NCI-H128 (cell line): ENCODE measurements at regions not wholly inside any gene's neighbourhood (a gene's known extent, or its start where the extent isn't known, plus 50 kb on each side); places are given as distances from the start of the nearest gene placed in this dataset.
"Not testable (repeated sequence)": the region's sequence is repeated elsewhere in the genome, so short reads cannot be mapped to it uniquely, and the experiment has no call there.

Experiments
- DNase-seq: peaks from one replicate; lab custom pipeline; 2025; ENCODE audit not compliant: unreplicated experiment; lab: John Stamatoyannopoulos, UW

DNA sequence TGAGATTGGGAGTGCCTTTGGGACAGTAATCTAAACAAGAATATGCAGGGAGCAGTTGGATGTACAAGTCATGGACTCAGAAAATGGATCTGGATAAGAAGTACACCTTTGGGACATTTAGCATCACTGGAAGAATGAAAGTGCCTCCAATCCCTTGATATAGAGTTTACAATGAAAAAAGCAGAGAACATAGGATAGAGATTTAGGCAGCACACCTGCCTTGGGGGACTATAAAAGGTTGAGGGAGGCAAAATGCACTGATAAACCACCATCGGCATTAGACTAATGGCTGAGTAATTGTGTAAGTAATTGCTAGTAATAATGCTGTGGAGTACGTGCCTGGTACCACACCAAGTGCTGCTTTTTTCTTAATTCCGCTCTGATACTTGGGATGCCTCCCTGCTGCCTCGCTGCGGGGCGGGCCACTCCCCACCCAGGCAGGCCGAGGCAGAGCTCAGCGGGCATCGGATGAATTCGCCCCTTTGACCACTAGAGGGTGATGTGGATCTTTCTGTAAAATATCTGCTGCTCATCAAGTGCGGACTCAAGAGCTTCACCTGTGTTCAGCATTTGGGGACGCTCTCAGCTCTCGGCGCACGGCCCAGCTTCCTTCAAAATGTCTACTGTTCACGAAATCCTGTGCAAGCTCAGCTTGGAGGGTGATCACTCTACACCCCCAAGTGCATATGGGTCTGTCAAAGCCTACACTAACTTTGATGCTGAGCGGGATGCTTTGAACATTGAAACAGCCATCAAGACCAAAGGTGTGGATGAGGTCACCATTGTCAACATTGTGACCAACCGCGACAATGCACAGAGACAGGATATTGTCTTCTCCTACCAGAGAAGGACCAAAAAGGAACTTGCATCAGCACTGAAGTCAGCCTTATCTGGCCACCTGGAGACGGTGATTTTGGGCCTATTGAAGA, 99.9 kb downstream of the ANKRD18B start:
- peak; percentile 65 for DNase-seq

DNA sequence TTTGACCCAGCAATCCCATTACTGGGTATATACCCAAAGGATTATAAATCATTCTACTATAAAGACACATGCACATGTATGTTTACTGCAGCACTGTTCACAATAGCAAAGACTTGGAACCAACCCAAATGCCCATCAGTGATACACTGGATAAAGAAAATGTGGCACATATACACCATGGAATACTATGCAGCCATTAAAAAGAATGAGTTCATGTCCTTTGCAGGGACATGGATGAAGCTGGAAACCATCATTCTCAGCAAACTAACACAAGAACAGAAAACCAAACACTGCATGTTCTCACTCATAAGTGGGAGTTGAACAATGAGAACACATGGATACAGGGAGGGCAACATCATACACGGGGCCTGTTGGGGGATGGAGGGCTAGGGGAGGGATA, 104.3 kb downstream of the ANKRD18B start:
- DNase-seq, result not testable (repeated sequence)

DNA sequence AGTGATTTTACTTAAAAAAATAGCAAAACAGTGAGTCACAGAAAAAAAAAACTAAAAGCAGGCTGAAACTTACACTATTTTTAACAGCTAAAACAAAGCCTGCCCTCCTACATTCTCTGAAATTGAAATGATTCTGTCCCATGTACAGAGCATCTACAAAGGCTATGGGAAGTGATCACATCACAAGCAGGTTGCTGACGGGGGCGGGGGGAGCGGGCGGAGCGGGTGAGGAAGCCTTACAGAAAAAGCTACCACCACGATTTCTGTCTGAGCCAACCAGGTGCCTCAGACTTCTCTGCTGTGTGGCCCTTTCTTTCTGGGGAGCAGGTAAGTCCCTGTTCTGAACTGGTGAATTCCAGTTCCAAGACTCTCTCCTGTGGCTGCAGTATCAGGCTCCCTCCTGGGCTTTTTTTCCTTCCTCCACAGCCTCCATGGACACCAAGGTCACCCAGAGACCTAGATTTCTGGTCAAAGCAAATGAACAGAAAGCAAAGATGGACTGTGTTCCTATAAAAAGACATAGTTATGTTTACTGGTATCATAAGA, 104.9 kb downstream of the ANKRD18B start:
- no peak for DNase-seq

DNA sequence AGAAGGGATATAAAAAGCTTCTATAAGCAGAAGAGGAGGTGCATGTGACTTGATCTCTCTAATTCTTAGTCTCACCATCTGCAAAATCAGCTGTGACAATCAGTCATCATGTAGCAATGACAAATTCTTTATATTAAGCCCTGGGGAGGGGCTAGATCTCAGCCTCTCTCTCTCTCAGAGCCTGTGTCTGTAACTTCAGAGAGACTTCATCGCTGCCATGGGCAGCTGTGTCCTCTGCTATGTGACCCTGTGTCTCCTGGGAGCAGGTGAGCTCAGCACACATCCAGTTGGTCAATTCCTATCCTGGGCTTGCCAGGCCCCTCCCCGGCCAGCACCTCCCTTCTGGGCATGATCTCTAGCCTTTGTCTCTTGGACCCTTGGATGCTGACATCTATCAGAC, 109.6 kb downstream of the ANKRD18B start:
- no peak for DNase-seq

DNA sequence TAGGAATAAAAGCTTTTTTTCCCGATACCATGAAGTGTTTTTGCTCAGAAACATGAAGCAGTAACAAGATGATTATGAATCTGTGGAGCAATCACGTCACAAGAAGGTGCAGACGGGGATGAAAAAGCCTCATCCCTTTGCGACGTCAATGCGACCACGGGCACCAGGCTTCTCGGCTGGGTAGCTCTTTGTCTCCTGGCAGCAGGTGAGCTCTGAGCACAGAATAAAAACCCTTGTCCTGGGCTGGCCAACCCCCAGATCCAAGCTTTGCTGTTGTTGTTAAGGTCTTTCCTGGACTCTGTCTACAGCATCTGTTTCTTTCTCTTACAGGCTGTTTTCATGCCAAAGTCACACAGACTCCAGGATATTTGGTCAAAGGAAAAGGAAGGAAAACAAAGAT, 113.8 kb downstream of the ANKRD18B start:
- DNase-seq, result peak; percentile 4

DNA sequence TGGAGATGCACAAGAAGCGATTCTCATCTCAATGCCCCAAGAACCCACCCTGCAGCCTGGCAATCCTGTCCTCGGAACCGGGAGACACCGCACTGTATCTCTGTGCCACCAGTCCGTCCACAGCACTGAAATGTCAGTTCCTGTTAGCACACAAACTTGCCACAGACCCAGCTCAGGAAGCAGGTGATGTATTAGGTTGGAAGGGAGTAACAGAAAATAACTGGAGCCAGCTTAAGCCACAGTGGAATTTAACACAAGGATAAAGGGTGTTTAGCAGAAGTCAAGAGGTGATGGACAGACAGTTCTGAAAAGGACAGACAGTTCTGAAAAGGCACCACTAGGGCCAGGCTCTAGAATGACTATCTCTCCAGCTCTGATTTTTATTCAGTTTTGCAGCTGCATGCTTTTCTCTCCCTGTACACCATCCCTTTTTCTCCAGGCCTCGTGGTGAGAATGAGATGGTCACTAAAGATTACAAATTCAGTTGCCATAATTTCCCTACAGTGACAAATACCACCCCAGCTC, 114.4 kb downstream of the ANKRD18B start:
- no peak for DNase-seq

DNA sequence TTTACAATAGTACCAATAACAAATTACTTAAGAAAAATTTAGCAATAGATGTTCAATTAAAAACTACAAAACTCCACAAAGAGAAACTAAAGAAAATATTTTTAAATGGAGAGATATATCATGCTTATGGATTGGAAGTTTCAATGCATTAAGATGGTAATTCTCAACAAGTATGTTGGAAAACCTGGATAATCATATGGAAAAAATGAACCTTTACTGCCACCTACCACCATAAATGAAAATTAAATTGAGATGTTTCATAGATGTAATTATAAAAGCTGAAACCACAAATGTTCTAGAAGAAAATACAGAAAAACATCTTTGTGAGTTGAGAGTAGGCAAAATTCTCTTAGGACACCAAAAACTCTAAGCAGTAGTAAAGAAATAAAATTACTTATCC, 121.7 kb downstream of the ANKRD18B start:
- no peak for DNase-seq

DNA sequence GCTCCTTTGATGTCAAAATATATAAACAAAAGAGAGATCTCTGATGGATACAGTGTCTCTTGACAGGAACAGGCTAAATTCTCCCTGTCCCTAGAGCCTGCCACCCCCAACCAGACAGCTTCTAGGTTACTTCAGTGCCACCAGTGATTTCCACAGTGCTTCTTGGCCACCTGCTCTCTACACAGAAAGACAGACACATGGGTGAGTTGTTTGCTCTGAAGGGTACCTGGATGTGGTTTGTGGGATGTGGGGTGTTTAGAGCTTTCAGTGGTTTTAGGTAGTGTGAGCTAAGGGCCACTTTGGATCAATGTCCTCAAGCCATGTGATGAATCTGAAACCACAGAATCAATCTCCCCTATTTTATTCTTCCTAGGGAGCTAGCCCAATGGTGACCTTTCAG, 125.4 kb downstream of the ANKRD18B start:
- DNase-seq, result no peak

DNA sequence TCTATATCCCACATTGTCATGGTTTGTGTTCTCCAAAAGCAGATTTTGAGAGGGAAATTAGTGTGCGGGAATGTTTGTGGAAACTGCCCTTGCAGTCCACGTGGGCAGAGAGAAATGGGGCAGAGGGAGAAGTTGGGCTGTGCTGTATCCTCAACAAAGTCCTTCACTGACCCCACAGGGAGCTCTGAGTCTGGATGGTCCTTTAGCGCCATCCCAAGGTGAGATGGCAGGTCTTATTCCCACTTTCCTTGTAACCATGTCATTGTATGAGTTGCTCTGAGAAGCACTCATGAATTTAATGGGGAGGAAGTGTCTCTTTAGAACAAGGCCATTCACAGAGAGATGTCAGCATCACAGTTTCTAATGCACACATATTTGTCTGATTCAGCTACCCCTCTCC, 127.1 kb downstream of the ANKRD18B start:
- DNase-seq, result no peak

DNA sequence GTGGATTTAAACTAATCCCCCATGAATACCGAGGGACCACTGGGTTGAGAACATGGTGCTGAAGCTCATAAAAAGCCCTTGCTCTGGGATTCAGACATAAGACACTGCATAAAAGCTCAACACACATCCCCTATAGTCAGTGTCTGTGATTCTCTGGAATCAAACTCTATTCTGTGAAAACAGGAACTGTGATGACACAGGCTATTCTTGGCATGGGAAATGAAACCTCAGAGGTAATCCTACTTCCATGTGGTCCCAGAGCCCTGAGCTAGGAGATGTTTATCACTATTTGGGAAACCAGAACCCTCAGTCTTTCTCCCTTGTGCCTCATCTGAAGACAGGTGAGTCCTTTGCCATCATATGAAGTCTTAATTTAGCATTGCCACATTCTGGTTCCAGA, 135.4 kb upstream of the PRSS3 start:
- DNase-seq, result no peak

DNA sequence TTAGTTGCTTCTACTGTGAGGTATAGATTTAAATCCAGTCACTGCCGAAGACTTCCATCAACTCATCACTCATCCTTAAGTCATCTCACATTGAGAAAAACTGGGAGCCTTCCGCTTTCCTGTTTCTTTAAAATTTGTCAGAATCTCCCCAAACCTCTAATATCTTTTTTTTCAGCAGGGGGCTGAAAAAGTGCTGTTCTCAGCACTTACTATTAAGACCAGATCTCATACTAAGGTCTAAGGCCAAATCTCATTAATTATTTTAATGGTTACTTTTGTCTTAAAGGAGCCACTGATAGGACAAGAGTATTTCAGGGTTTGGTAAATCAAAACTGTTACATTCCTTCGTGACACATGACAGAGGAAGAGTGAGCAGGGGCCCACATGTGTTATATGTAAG, 134.6 kb upstream of the PRSS3 start:
- DNase-seq, result no peak

DNA sequence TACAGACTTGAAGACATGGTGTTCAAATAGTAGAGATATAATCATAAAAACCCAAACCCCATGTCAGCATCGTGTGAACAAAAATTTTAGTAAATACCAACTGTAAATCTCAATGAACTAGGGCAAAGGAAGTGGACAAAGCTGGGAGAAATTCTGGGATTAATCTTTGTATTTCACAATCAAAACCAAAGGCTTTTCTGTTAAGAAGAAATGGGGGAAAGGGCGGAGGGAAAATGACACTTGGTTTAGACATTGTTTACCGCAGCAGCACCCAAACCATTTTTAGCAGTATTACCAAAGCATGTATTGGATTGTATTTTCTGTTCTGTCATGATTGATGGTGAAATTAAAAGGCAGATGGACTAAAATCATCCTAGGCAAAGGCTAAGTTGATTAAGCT, 134.2 kb upstream of the PRSS3 start:
- DNase-seq, result no peak

DNA sequence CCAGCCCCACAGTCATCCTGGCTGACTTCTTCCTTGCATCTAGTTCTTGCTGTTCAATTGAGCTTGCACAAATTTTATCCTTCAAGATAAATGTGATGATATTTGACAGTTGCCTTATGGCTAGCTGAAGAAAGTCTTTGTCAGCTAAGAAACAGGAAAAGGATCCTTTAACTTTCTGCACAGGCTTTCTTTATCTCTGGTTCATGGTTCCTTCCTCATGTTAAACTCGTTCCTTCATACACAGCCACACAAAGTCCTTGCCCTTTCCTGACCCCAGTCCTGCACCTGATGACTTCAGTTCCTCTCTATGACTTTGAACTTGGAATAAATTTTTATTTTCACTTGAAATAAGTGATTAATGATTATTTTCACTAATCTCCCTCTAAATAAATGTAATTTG, 132.5 kb upstream of the PRSS3 start:
- DNase-seq, result no peak

DNA sequence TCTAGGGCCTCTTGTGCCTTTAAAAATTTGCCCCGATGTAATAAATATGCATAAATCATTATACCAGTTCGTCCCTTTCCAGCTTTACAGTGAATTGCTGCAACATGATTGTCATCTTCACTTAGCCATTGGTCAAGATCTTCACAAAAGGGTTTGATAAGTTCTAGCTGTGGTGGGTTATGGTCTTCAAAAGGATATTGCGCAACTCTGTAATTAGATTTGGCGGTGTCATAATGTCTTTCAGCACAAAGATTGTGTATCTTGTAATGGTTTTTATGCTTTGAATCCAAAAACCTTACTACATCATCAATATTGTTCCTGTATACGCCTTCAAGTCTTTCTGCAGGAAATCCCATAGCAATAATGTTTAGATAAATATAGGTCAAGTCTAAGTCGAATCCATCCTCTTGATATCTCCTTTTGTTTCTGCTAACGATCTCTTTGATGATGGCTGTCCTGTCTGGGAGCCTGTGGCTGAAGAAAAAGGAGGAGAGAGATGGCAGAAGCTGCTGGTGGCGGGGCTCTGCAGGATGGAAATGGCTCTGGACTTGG, 119.1 kb upstream of the PRSS3 start:
- DNase-seq, result not testable (repeated sequence)

DNA sequence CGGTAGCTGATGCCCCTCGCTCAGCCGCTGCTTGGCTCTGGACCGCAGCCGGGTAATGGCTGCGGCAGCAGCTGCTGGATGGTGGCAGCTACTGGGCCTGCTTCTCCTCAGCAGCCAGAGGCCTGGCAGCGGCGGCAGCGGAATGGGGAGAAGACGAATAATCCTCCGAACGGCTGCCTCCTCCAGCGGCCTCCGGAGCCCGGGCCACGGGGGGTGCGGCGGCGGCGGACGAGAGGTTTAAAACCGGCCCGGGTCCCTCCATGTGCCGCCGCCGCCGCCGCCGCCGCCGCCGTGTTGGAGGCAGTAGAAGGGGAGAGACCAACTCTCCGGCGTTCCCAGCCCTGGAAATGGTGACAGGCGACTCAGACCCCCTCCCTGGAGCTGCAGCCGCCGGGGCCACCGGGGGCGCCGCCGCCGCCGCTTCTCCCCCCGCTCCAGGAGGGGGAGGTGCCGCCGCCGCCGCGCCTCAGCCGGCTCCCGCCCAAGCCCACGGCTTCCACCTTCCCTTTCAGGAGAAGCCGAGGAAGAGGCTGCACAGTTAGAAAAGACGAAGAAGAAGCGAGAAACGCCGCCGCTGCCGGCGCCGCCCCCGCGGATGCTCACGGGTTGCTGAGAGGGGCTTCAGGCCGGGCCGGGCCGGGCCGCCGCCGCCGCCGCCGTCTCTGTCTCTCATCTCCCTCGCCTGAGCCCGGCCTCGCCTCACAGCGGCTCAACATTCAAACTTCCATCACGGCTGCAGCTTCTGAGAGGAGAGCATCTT, 118.4 kb upstream of the PRSS3 start:
- no peak for DNase-seq

DNA sequence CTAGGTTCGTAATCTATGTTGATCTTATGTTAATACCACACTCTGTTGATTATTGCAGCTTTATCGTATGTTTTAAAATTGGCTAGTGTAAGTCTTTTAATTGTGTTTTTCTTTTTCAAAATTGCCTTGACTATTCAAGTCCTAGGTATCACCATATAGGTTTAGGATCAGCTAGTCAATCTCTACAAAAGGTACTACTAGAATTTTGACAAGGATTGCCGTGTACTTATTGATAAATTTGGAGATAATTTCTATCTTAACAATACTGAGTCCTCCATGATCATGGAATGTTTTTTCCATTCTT, 117.9 kb upstream of the PRSS3 start:
- DNase-seq, result no peak

DNA sequence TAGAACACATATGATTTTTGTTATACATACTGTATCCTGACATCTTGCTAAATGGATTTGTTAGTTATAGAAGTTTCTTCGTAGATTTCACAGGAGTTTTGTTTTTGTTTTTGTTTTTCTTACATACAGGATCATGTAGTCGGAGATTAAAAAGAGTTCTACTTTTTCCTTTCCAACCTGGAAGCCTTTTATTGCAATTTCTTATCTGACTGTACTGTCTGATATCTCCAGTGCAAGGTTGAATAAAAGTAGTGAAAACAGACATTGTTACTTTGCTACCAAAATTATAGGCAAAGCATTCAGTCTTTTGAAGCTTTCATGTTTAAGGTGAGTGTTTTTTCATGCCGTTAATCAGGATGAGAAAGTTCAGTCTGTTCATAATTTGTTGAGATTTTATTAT, 117.4 kb upstream of the PRSS3 start:
- DNase-seq, result no peak

DNA sequence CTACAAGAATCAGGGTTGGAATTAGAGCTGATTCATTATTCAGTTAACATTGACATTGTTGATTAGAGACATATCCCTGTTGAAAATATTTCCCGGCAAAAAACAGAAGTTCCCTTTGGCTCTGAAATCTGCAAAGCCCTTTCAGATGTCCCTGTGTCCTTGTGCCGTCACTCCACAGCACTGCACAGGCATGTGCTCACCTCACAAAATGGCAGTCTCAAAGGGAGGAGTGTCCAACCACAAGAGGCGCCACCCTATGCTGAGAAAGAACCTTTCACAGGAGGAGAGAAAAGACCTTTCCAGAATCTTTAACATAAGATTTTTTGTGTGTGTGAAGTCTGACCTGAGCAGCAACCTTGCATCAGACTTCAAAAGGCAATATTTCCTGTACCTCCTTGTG, 112.8 kb upstream of the PRSS3 start:
- DNase-seq, result no peak

DNA sequence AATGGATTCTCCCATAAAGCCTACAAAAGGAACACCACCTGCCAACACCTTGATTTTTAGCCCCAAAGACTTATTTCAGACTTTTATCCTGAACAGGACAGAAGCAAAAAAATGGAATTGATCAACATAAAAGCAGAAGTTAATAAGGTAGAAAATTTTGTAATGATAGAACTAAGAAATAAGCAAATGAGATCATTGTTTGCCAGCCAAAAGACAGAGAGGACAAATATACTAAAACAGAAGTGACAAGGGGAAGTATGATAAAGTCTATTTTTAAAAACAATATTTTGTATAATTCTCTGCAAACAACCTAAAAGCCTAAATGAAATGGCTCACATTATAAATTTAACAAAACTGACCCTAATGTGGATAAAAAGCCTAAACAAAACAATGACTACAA, 110.5 kb upstream of the PRSS3 start:
- DNase-seq, result no peak

DNA sequence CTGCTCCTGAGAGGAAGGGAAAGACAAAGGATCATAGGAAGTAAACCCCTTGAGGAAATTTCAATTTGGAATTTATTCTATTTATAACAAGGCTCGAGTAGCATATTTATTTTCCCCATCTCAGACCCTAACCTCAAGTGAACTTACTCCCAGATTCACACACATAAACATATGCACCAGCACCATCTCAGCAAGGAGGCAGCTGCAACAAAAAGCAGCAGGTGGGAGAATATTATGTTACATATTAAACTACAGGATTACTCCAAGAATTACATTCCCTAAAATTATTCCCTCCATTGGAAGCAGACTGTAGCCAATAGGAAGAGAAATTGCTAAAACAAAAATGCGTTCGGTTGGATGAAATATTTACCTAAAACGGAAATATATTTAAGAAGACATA, 108.4 kb upstream of the PRSS3 start:
- no peak for DNase-seq

DNA sequence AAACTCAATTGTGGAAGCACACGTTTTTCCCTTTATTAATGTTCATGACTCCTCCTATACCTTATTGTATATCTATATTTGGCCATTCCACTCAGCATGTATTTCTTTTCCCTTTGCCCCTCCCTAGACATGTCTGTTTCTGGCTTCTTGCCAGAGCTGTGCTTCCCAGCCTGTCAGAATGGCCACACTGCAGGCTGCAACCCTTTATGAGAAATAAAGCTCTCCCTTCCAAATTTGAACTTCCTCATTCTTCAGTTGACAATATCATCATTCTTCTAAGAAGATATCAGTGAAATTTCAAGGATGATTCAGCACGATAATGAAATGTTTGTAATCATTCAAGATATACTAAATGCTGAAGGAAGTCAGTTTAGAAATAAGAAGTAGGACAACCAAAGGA, 107.6 kb upstream of the PRSS3 start:
- no peak for DNase-seq
